Limb (tissue), 2 donors: ENCODE measurements at regions not wholly inside any gene's neighbourhood (a gene's known extent, or its start where the extent isn't known, plus 50 kb on each side); places are given as distances from the start of the nearest gene placed in this dataset.

Experiments used
- DNase-seq, 2 donors: peaks; one replicate each; pipeline ENCODE4 v3.0.0-alpha.2; 2016; ENCODE audit errors: extremely low spot score in 2 of 2

- no peak for DNase-seq
These were observed 1958.7 kb upstream of the IGFBP7 start for GRCh38 chr4:59068722-59069418.

GRCh38 chr4:59086410-59086809, 1976.2 kb upstream of the IGFBP7 start:
- DNase-seq: no peak

- DNase-seq: peak in 1 of 2 donors; percentile 21
These were observed 1981.3 kb upstream of the IGFBP7 start for GRCh38 chr4:59091146-59092142.

GRCh38 chr4:59094505-59094904, 1984.3 kb upstream of the IGFBP7 start:
- DNase-seq: no peak

GRCh38 chr4:59102311-59102710, 1992.1 kb upstream of the IGFBP7 start:
- no peak for DNase-seq

GRCh38 chr4:59120287-59120814, 2010.2 kb upstream of the IGFBP7 start:
- DNase-seq: no peak

- no peak for DNase-seq
These were observed 2012.4 kb upstream of the IGFBP7 start for GRCh38 chr4:59122626-59123025.

- no peak for DNase-seq
These were observed 2016.0 kb upstream of the IGFBP7 start for GRCh38 chr4:59126159-59126558.

- DNase-seq: no peak
These were observed 2016.8 kb upstream of the IGFBP7 start for GRCh38 chr4:59127006-59127405.

- DNase-seq: no peak
These were observed 2017.6 kb upstream of the IGFBP7 start for GRCh38 chr4:59127743-59128142.

- DNase-seq: no peak
These were observed 2025.2 kb upstream of the IGFBP7 start for GRCh38 chr4:59135248-59135985.

GRCh38 chr4:59161249-59161648, 2038.9 kb upstream of the ADGRL3 start:
- no peak for DNase-seq

GRCh38 chr4:59175617-59176016, 2024.5 kb upstream of the ADGRL3 start:
- no peak for DNase-seq

GRCh38 chr4:59179372-59179771, 2020.8 kb upstream of the ADGRL3 start:
- no peak for DNase-seq

- no peak for DNase-seq
These were observed 2020.0 kb upstream of the ADGRL3 start for GRCh38 chr4:59180161-59180560.

- no peak for DNase-seq
These were observed 2019.2 kb upstream of the ADGRL3 start for GRCh38 chr4:59180969-59181368.

- no peak for DNase-seq
These were observed 2004.3 kb upstream of the ADGRL3 start for GRCh38 chr4:59195839-59196238.

GRCh38 chr4:59200992-59201391, 1999.1 kb upstream of the ADGRL3 start:
- DNase-seq: no peak

- DNase-seq: no peak
These were observed 1982.1 kb upstream of the ADGRL3 start for GRCh38 chr4:59217910-59218631.

- no peak for DNase-seq
These were observed 1977.9 kb upstream of the ADGRL3 start for GRCh38 chr4:59222221-59222620.
